HepG2 (cell line): ENCODE measurements at regions not wholly inside any gene's neighbourhood (a gene's known extent, or its start where the extent isn't known, plus 50 kb on each side); places are given as distances from the start of the nearest gene placed in this dataset.

Experiments
- ATAC-seq: fragments of 200-7000 bp; cut with Tn5 transposase; 3 replicates; pipeline ENCODE4 v1.9.1; 2020; ENCODE audit warnings: mild to moderate bottlenecking, moderate library complexity
- BruUV-seq: library from RNA; stranded (reverse); fragments of 400-500 nt; replicated peaks from 2 replicates; lab custom pipeline; 2021; lab: Mats Ljungman, UMichigan
- CTCF ChIA-PET: fragments of 300-600 bp; formaldehyde crosslinking; extraction: SDS; loops from one replicate; lab custom pipeline; 2021; ENCODE audit warnings: low total read pairs, inconsistent platforms, low intra/inter-chr PET ratio; lab: Yijun Ruan, JAX
- POLR2A ChIA-PET: fragments of 350-600 bp; sonication (Branson Sonifier 250); formaldehyde crosslinking; loops from one replicate; lab custom pipeline; 2020; ENCODE audit warnings: antibody characterized with exemption, inconsistent platforms; lab: Yijun Ruan, JAX
- DNase-seq: peaks from one replicate; pipeline ENCODE4 v3.0.0-alpha.2; 2015; ENCODE audit warnings: low spot score
- FAIRE-seq: peaks from 3 replicates; lab custom pipeline; 2011; peaks lifted over from hg19 to GRCh38; lab: Jason Lieb, UNC
- H2AFZ ChIP-seq: one replicate; pipeline ENCODE4 v1.6.1; 2011; ENCODE audit warnings: low read length, inconsistent platforms
- H3K27ac ChIP-seq: fragments of 300-600 bp; 3 replicates; pipeline ENCODE4 v1.8.0; 2011; ENCODE audit warnings: mixed run types, mild to moderate bottlenecking, mixed read lengths, low read length, inconsistent platforms; ENCODE audit not compliant: insufficient read depth; ENCODE audit errors: extremely low read length
- H3K27me3 ChIP-seq, 2 experiments: fragments of 200-600 bp in 1 of 2; 2 replicates in 1 of 2; 3 replicates in 1 of 2; pipeline versions ENCODE4 v1.6.0 to v1.8.0; 2011; ENCODE audit warnings: low read length in 2 of 2, mild to moderate bottlenecking in 2 of 2, moderate library complexity in 2 of 2, inconsistent platforms in 1 of 2; ENCODE audit not compliant: insufficient read depth in 2 of 2, control insufficient read depth in 1 of 2
- H3K36me3 ChIP-seq, 2 experiments: fragments of 200-600 bp in 1 of 2; replicated peaks in 1 of 2; 2 replicates in 1 of 2; 3 replicates in 1 of 2; pipeline versions ENCODE4 v1.5.1 to v1.8.0; 2011; ENCODE audit warnings: low read length in 2 of 2, inconsistent platforms in 1 of 2; ENCODE audit not compliant: insufficient read depth in 2 of 2, control insufficient read depth in 1 of 2
- H3K4me1 ChIP-seq: 2 replicates; pipeline ENCODE4 v1.5.1; 2012; ENCODE audit warnings: low read length, inconsistent platforms; ENCODE audit not compliant: insufficient read depth
- H3K4me2 ChIP-seq: 2 replicates; pipeline ENCODE4 v1.6.0; 2011; ENCODE audit warnings: low read depth, low read length, inconsistent platforms
- H3K4me3 ChIP-seq, 3 experiments: fragments of 200-600 bp in 1 of 3; sonication (generic), shearing (Covaris generic) in 1 of 3; replicated peaks in 1 of 3; 2 replicates each; pipeline ENCODE4 v1.5.1; 2011 to 2016; ENCODE audit warnings: low read length in 3 of 3, inconsistent platforms in 2 of 3, low read depth in 2 of 3, mild to moderate bottlenecking in 2 of 3, control low read depth in 1 of 3, mixed read lengths in 1 of 3; ENCODE audit not compliant: insufficient read depth in 1 of 3
- H3K79me2 ChIP-seq: one replicate; pipeline ENCODE4 v1.6.1; 2011; ENCODE audit warnings: low read length, inconsistent platforms; ENCODE audit not compliant: insufficient read depth
- H3K9ac ChIP-seq: 2 replicates; pipeline ENCODE4 v1.6.0; 2011; ENCODE audit warnings: mild to moderate bottlenecking, low read depth, low read length, inconsistent platforms; ENCODE audit not compliant: insufficient read depth
- H3K9me3 ChIP-seq: 2 replicates; pipeline ENCODE4 v1.5.1; 2012; ENCODE audit warnings: mild to moderate bottlenecking, low read length
- H4K20me1 ChIP-seq: 2 replicates; pipeline ENCODE4 v1.6.0; 2011; ENCODE audit warnings: inconsistent platforms, mild to moderate bottlenecking, low read length, moderate library complexity; ENCODE audit not compliant: insufficient read depth
- BORCS8-MEF2B ChIP-seq: sonication (generic); formaldehyde crosslinking; IDR thresholded peaks from 2 replicates; pipeline ENCODE4 v1.8.0; 2022; ENCODE audit warnings: mild to moderate bottlenecking, missing genetic modification reagents
- CCDC6 ChIP-seq: sonication (generic); formaldehyde crosslinking; IDR thresholded peaks from 2 replicates; pipeline ENCODE4 v1.8.1; 2022; ENCODE audit warnings: mild to moderate bottlenecking, missing genetic modification reagents, moderate library complexity
- HNRNPLL ChIP-seq: fragments of 200-400 bp; formaldehyde crosslinking; IDR thresholded peaks from 2 replicates; pipeline ENCODE4 v1.6.1; 2017; ENCODE audit warnings: mild to moderate bottlenecking, low read depth, low read length; ENCODE audit not compliant: poor library complexity, severe bottlenecking
- JUNB ChIP-seq: sonication (generic); formaldehyde crosslinking; IDR thresholded peaks from 2 replicates; pipeline ENCODE4 v1.8.0; 2022; ENCODE audit warnings: missing genetic modification reagents, mild to moderate bottlenecking, borderline replicate concordance
- KDM2A ChIP-seq: sonication (generic); formaldehyde crosslinking; IDR thresholded peaks from 2 replicates; pipeline ENCODE4 v1.4.0; 2020; ENCODE audit warnings: low read depth, missing genetic modification reagents, borderline replicate concordance
- MTA1 ChIP-seq: sonication (generic); formaldehyde crosslinking; IDR thresholded peaks from 2 replicates; pipeline ENCODE4 v1.4.0; 2020; ENCODE audit warnings: missing genetic modification reagents, mild to moderate bottlenecking, borderline replicate concordance
- NFAT5 ChIP-seq: sonication (generic); formaldehyde crosslinking; IDR thresholded peaks from 2 replicates; pipeline ENCODE4 v1.4.0; 2020; ENCODE audit warnings: missing genetic modification reagents
- RBM22 ChIP-seq: fragments of 200-400 bp; formaldehyde crosslinking; optimal IDR thresholded peaks from 2 replicates; pipeline ENCODE3; 2017; ENCODE audit warnings: mild to moderate bottlenecking, low read length, moderate library complexity
- RFX3 ChIP-seq: IDR thresholded peaks from 2 replicates; pipeline ENCODE4 v1.6.1; 2016; ENCODE audit warnings: missing biosample characterization, missing genetic modification reagents
- ZNF572 ChIP-seq: sonication (generic); formaldehyde crosslinking; IDR thresholded peaks from 2 replicates; pipeline ENCODE4 v1.5.1; 2020; ENCODE audit warnings: mild to moderate bottlenecking, missing genetic modification reagents
- WGBS: methylation state at CpG from one replicate; pipeline ENCODE4 v1.1.6; 2017; ENCODE audit warnings: low lambda C conversion rate; 5-methylcytosine and 5-hydroxymethylcytosine counted together
- in situ Hi-C: cut with HindIII; loops from 2 replicates; pipeline ENCODE4 v1.10.0; 2017; ENCODE audit warnings: low pct_unique_long_range_greater_than_20kb; ENCODE audit not compliant: extremely low pct_ligation_motif_present
- intact Hi-C: fragments of 100-400 bp; cut with micrococcal nuclease; formaldehyde crosslinking; loops from one replicate; pipeline ENCODE4 v1.10.0; 2022; ENCODE audit not compliant: unreplicated experiment
- TF ChIP-seq, protein P1 (sequence below), 2 experiments: sonication (generic) in 1 of 2; formaldehyde crosslinking in 1 of 2; IDR thresholded peaks; 2 replicates each; pipeline versions ENCODE4 v1.5.1 to v1.6.1; 2011 to 2020; ENCODE audit warnings: borderline replicate concordance in 1 of 2, low read depth in 1 of 2, low read length in 1 of 2, mild to moderate bottlenecking in 1 of 2, missing genetic modification reagents in 1 of 2, moderate library complexity in 1 of 2
- TF ChIP-seq, protein P2 (sequence below): sonication (generic); formaldehyde crosslinking; IDR thresholded peaks from 2 replicates; pipeline ENCODE4 v1.4.0; 2020; ENCODE audit warnings: missing genetic modification reagents

DNA sequence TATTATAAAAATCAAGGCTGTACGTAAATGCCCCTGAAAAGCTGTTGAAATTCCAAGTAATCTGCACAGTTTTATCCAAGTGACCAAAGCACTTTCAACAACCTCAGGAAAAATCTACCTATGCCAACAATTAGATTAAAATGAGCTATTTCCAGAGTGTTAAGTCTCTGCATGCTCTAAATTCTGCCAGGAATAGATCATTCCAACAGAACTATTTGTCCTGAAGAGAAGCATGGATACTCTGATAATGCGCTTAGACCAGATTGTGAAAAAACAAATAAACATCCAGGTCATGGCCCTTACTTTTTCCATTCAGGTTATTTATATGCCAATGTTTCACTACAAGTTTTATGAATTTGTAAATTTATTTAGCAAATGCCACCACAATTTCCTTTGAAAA, 59.1 kb downstream of the PLK2 start (continued):
- no peak for TF ChIP-seq NFAT5
- TF ChIP-seq ZNF572 (CRISPR knock-in tag) = no peak
- TF ChIP-seq MTA1 (CRISPR knock-in tag) = no peak

DNA sequence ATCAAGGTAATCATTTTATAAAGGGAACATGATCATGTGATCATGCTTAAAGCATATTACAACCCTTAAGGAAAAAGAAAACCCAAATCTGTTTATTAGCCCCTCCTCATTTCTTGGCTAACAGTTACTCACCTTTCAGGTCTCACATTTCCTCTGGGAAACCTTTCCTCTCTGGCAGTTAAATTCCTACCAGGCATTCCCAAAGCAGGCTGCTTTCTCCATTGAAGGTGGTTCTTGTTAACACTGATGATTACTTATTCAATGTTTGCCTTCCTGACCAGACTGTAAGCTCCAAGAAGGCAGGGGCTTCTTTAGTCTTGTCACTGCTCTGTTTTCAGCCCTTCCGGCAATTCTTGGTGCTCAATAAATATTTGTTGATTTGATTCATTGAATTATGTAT, 59.9 kb downstream of the PLK2 start:
- Histone ChIP-seq H3K27ac (no peak overlapping the region), H3K4me1 (no peaks in the 10 kb centered on the region), H3K9ac (no peak overlapping the region), H3K36me3 (no peaks in the 10 kb centered on the region), H3K9me3 (no peaks in the 10 kb centered on the region), H4K20me1 (no peaks in the 10 kb centered on the region), H3K27me3 (no peaks in the 10 kb centered on the region; a peak in 1 of 5 replicates), H3K4me2 (no peak overlapping the region), H3K4me3 (no peak overlapping the region), H2AFZ (no peak overlapping the region), H3K79me2 (no peaks in the 10 kb centered on the region)
- ATAC-seq = no peak
- intact Hi-C loops (no loop called here), in situ Hi-C loops (no loop called here)
- POLR2A ChIA-PET = no interaction called here
- no TSS peak for BruUV-seq
- no peak for FAIRE-seq
- CTCF ChIA-PET = no interaction called here
- whole genome bisulfite sequencing = 30% methylated on average over 1 of the region's 1 CpG
- DNase-seq = no peak
- TF ChIP-seq RBM22 (no peak), KDM2A (CRISPR knock-in tag) (no peak), BORCS8-MEF2B (CRISPR knock-in tag) (no peak), CCDC6 (CRISPR knock-in tag) (no peak), JUNB (no peak), RFX3 (no peak), HNRNPLL (no peak)
- TF ChIP-seq, protein P1, sequence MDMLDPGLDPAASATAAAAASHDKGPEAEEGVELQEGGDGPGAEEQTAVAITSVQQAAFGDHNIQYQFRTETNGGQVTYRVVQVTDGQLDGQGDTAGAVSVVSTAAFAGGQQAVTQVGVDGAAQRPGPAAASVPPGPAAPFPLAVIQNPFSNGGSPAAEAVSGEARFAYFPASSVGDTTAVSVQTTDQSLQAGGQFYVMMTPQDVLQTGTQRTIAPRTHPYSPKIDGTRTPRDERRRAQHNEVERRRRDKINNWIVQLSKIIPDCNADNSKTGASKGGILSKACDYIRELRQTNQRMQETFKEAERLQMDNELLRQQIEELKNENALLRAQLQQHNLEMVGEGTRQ (IDR thresholded peaks at IDR 0.05; ENCODE audit: low read depth, low read length) = no peak
- TF ChIP-seq, protein P1 (CRISPR knock-in tag; IDR thresholded peaks at IDR 0.05; ENCODE audit: borderline replicate concordance) = no peak
- TF ChIP-seq, protein P2, sequence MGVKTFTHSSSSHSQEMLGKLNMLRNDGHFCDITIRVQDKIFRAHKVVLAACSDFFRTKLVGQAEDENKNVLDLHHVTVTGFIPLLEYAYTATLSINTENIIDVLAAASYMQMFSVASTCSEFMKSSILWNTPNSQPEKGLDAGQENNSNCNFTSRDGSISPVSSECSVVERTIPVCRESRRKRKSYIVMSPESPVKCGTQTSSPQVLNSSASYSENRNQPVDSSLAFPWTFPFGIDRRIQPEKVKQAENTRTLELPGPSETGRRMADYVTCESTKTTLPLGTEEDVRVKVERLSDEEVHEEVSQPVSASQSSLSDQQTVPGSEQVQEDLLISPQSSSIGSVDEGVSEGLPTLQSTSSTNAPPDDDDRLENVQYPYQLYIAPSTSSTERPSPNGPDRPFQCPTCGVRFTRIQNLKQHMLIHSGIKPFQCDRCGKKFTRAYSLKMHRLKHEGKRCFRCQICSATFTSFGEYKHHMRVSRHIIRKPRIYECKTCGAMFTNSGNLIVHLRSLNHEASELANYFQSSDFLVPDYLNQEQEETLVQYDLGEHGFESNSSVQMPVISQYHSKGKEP (CRISPR knock-in tag) = no peak
